ENCODE measurements at regions not wholly inside any gene's neighbourhood (a gene's known extent, or its start where the extent isn't known, plus 50 kb on each side); places are given as distances from the start of the nearest gene placed in this dataset.

GRCh38 chr20:56933331-56933698, 304.2 kb downstream of the TFAP2C start:
- TF ChIP-seq CTCF (conservative IDR thresholded peaks at IDR 0.05) (no peak), ZFX (IDR thresholded peaks at IDR 0.05) (no peak)
